ENCODE measurements at regions not wholly inside any gene's neighbourhood (a gene's known extent, or its start where the extent isn't known, plus 50 kb on each side); places are given as distances from the start of the nearest gene placed in this dataset.

DNA sequence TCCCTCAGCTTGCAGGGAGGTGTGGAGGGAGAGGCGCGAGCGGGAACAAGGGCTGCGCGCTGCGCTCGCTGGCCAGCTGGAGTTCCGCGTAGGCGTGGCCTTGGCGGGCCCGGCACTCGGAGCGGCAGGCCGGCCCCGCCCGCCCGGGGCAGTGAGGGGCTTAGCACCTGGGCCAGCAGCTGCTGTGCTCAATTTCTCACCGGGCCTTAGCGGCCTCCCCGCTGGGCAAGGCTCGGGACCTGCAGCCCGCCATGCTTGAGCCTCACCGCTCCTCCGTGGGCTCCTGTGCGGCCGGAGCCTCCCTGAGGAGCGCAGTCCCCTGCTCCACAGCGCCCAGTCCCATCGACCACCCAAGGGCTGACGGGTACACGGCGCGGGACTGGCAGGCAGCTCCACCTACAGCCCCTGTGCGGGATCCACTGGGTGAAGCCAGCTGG, 1516.4 kb downstream of the EFNA5 start:
- intact Hi-C loops (cut with DNase I) = no loop called here
- 97 to 99% methylated on average over 35 of the region's 35 CpGs for WGBS, 2 donors
- no peaks in the 10 kb centered on the region for H3K4me1 ChIP-seq (ENCODE audit: control insufficient read depth in 1 of 2, insufficient read depth in 2 of 2, low read length in 2 of 2)
- H3K9me3 ChIP-seq (ENCODE audit: control insufficient read depth, low read length) = no peaks in the 10 kb centered on the region
- H3K4me3 ChIP-seq (ENCODE audit: low read length in 2 of 2) = no peak overlapping the region
- H3K27ac ChIP-seq (ENCODE audit: low read depth in 1 of 2, low read length in 2 of 2) = no peak overlapping the region
- H3K27me3 ChIP-seq (ENCODE audit: control insufficient read depth in 1 of 2, insufficient read depth in 2 of 2, low read length in 1 of 2) = no peaks in the 10 kb centered on the region
- DNase-seq (no peak), ATAC-seq (ENCODE audit: low FRiP score) (no peak)
- no peaks in the 10 kb centered on the region for H3K36me3 ChIP-seq (ENCODE audit: control insufficient read depth in 1 of 2, insufficient read depth in 2 of 2, low read length in 1 of 2)

- H3K27ac ChIP-seq (ENCODE audit: low read depth in 1 of 2, low read length in 2 of 2) = no peak overlapping the region
- no peaks in the 10 kb centered on the region for H3K4me1 ChIP-seq (ENCODE audit: control insufficient read depth in 1 of 2, insufficient read depth in 2 of 2, low read length in 2 of 2)
- 96 to 97% methylated on average over 1 of the region's 1 CpG for WGBS, 2 donors
- H3K9me3 ChIP-seq (ENCODE audit: control insufficient read depth, low read length) = no peaks in the 10 kb centered on the region
- no peak overlapping the region for H3K4me3 ChIP-seq (ENCODE audit: low read length in 2 of 2)
- H3K27me3 ChIP-seq (ENCODE audit: control insufficient read depth in 1 of 2, insufficient read depth in 2 of 2, low read length in 1 of 2) = no peaks in the 10 kb centered on the region
- DNase-seq (no peak), ATAC-seq (ENCODE audit: low FRiP score) (no peak)
- no peaks in the 10 kb centered on the region for H3K36me3 ChIP-seq (ENCODE audit: control insufficient read depth in 1 of 2, insufficient read depth in 2 of 2, low read length in 1 of 2)
- intact Hi-C loops (cut with DNase I) = no loop called here
Observed at GRCh38 chr5:106152569-106152968, 1518.2 kb downstream of the EFNA5 start.

DNA sequence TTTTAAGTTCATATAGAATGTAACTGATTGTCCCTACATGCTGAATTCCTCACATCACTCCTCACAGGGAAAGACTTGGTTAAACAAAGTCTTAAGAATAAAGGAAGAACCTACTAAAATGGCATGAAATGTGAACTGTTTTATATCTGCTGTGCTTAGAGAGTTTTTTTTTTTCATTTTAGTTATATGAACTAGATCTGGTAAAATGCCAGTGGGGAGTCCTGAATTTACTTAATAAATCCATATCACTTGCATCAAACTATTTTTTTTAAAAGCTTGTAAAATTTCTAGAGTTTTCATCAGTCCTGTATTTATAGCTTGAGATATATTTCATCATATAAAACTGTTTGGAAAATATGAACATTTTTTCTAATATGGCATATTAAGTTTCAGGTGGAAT, 1528.6 kb downstream of the EFNA5 start:
- no peaks in the 10 kb centered on the region for H3K4me1 ChIP-seq (ENCODE audit: control insufficient read depth in 1 of 2, insufficient read depth in 2 of 2, low read length in 2 of 2)
- H3K4me3 ChIP-seq (ENCODE audit: low read length in 2 of 2) = no peak overlapping the region
- H3K9me3 ChIP-seq (ENCODE audit: control insufficient read depth, low read length) = no peaks in the 10 kb centered on the region
- no peaks in the 10 kb centered on the region for H3K36me3 ChIP-seq (ENCODE audit: control insufficient read depth in 1 of 2, insufficient read depth in 2 of 2, low read length in 1 of 2)
- no peak for DNase-seq
- intact Hi-C loops (cut with DNase I) = no loop called here
- no peak overlapping the region for H3K27ac ChIP-seq (ENCODE audit: low read depth in 1 of 2, low read length in 2 of 2)
- no peak for ATAC-seq (ENCODE audit: low FRiP score)
- H3K27me3 ChIP-seq (ENCODE audit: control insufficient read depth in 1 of 2, insufficient read depth in 2 of 2, low read length in 1 of 2) = no peaks in the 10 kb centered on the region

- Histone ChIP-seq H3K27ac (ENCODE audit: low read depth in 1 of 2, low read length in 2 of 2) (no peak overlapping the region), H3K4me1 (ENCODE audit: control insufficient read depth in 1 of 2, insufficient read depth in 2 of 2, low read length in 2 of 2) (no peaks in the 10 kb centered on the region), H3K36me3 (ENCODE audit: control insufficient read depth in 1 of 2, insufficient read depth in 2 of 2, low read length in 1 of 2) (no peaks in the 10 kb centered on the region), H3K9me3 (ENCODE audit: control insufficient read depth, low read length) (no peaks in the 10 kb centered on the region), H3K4me3 (ENCODE audit: low read length in 2 of 2) (no peak overlapping the region), H3K27me3 (ENCODE audit: control insufficient read depth in 1 of 2, insufficient read depth in 2 of 2, low read length in 1 of 2) (no peaks in the 10 kb centered on the region)
- WGBS, 2 donors = 78 to 79% methylated on average over 2 of the region's 2 CpGs
- intact Hi-C loops (cut with DNase I) = no loop called here
- DNase-seq (no peak), ATAC-seq (ENCODE audit: low FRiP score) (no peak)
Observed at GRCh38 chr5:106140101-106140500, 1530.6 kb downstream of the EFNA5 start.

DNA sequence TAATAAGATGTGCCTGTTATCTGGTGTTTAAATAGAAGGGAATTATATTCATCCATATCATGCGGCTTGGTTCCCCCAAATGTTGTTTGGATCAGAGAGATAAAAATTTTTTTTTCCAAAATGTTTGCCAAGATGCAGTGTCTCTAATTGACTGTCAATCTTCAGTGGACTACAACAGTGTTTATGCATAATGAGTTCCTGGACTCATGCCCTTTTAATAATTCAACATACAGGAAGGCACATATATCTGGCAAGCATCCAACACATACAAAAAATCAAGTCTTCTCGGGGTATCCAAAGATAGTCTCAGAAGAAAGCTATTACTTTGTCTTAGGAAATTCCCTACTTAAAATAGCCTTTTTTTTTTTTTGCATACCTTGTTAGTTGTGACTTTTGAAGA, 1534.7 kb downstream of the EFNA5 start:
- Histone ChIP-seq H3K9me3 (ENCODE audit: control insufficient read depth, low read length) (no peaks in the 10 kb centered on the region), H3K4me3 (ENCODE audit: low read length in 2 of 2) (no peak overlapping the region), H3K27ac (ENCODE audit: low read depth in 1 of 2, low read length in 2 of 2) (no peak overlapping the region), H3K4me1 (ENCODE audit: control insufficient read depth in 1 of 2, insufficient read depth in 2 of 2, low read length in 2 of 2) (peaks cover 0 to 1% of the 10 kb centered on the region in 2 donors), H3K27me3 (ENCODE audit: control insufficient read depth in 1 of 2, insufficient read depth in 2 of 2, low read length in 1 of 2) (no peaks in the 10 kb centered on the region), H3K36me3 (ENCODE audit: control insufficient read depth in 1 of 2, insufficient read depth in 2 of 2, low read length in 1 of 2) (no peaks in the 10 kb centered on the region)
- intact Hi-C loops (cut with DNase I) = no loop called here
- no peak for ATAC-seq (ENCODE audit: low FRiP score)
- DNase-seq = no peak
- WGBS, 2 donors = 45 to 46% methylated on average over 2 of the region's 2 CpGs

- ATAC-seq (ENCODE audit: low FRiP score) = no peak
- intact Hi-C loops (cut with DNase I) = no loop called here
- DNase-seq = no peak
- Histone ChIP-seq H3K27ac (ENCODE audit: low read depth in 1 of 2, low read length in 2 of 2) (no peak overlapping the region), H3K27me3 (ENCODE audit: control insufficient read depth in 1 of 2, insufficient read depth in 2 of 2, low read length in 1 of 2) (no peaks in the 10 kb centered on the region), H3K36me3 (ENCODE audit: control insufficient read depth in 1 of 2, insufficient read depth in 2 of 2, low read length in 1 of 2) (no peaks in the 10 kb centered on the region), H3K4me3 (ENCODE audit: low read length in 2 of 2) (no peak overlapping the region), H3K9me3 (ENCODE audit: control insufficient read depth, low read length) (no peaks in the 10 kb centered on the region), H3K4me1 (ENCODE audit: control insufficient read depth in 1 of 2, insufficient read depth in 2 of 2, low read length in 2 of 2) (peaks cover 0 to 1% of the 10 kb centered on the region in 2 donors)
- 89 to 92% methylated on average over 1 of the region's 1 CpG for WGBS, 2 donors
Observed at GRCh38 chr5:106135473-106135872, 1535.3 kb downstream of the EFNA5 start.

- Histone ChIP-seq H3K9me3 (ENCODE audit: control insufficient read depth, low read length) (no peaks in the 10 kb centered on the region), H3K27ac (ENCODE audit: low read depth in 1 of 2, low read length in 2 of 2) (no peak overlapping the region), H3K36me3 (ENCODE audit: control insufficient read depth in 1 of 2, insufficient read depth in 2 of 2, low read length in 1 of 2) (no peaks in the 10 kb centered on the region), H3K27me3 (ENCODE audit: control insufficient read depth in 1 of 2, insufficient read depth in 2 of 2, low read length in 1 of 2) (no peaks in the 10 kb centered on the region), H3K4me3 (ENCODE audit: low read length in 2 of 2) (no peak overlapping the region), H3K4me1 (ENCODE audit: control insufficient read depth in 1 of 2, insufficient read depth in 2 of 2, low read length in 2 of 2) (peaks cover 0 to 1% of the 10 kb centered on the region in 2 donors)
- DNase-seq = no peak
- intact Hi-C loops (cut with DNase I) = no loop called here
- no peak for ATAC-seq (ENCODE audit: low FRiP score)
Observed at GRCh38 chr5:106134549-106134948, 1536.2 kb downstream of the EFNA5 start.

GRCh38 chr5:106127985-106128384, 1542.8 kb downstream of the EFNA5 start:
- Histone ChIP-seq H3K27ac (ENCODE audit: low read depth in 1 of 2, low read length in 2 of 2) (no peak overlapping the region), H3K36me3 (ENCODE audit: control insufficient read depth in 1 of 2, insufficient read depth in 2 of 2, low read length in 1 of 2) (no peaks in the 10 kb centered on the region), H3K9me3 (ENCODE audit: control insufficient read depth, low read length) (no peaks in the 10 kb centered on the region), H3K4me1 (ENCODE audit: control insufficient read depth in 1 of 2, insufficient read depth in 2 of 2, low read length in 2 of 2) (peaks cover 0 to 3% of the 10 kb centered on the region in 2 donors), H3K27me3 (ENCODE audit: control insufficient read depth in 1 of 2, insufficient read depth in 2 of 2, low read length in 1 of 2) (no peaks in the 10 kb centered on the region), H3K4me3 (ENCODE audit: low read length in 2 of 2) (no peak overlapping the region)
- intact Hi-C loops (cut with DNase I) = no loop called here
- no peak for ATAC-seq (ENCODE audit: low FRiP score)
- 96 to 97% methylated on average over 2 of the region's 2 CpGs for WGBS, 2 donors
- no peak for DNase-seq

DNA sequence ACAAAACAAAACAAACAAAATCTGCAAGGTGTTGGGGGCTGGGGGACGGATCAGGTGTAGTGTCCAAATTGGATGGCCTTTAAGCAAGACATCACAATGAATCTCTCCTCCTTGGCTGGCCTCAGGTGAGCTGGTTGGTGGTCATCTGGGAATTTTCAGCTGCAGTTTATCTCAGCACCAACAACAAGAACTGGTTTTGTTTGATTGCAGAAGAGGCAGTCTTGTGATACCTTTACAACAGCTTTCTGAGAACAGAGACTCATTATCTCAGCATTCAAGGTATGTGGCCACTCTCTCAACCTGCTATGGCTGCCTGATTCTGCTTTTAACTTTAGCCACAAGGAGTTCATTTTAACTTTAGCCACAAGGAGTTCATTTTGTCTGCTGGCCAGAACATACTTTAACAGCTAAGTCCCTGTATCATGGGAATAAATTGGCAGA, 1543.4 kb downstream of the EFNA5 start:
- Histone ChIP-seq H3K36me3 (ENCODE audit: control insufficient read depth in 1 of 2, insufficient read depth in 2 of 2, low read length in 1 of 2) (no peaks in the 10 kb centered on the region), H3K4me3 (ENCODE audit: low read length in 2 of 2) (no peak overlapping the region), H3K27ac (ENCODE audit: low read depth in 1 of 2, low read length in 2 of 2) (no peak overlapping the region), H3K9me3 (ENCODE audit: control insufficient read depth, low read length) (no peaks in the 10 kb centered on the region), H3K27me3 (ENCODE audit: control insufficient read depth in 1 of 2, insufficient read depth in 2 of 2, low read length in 1 of 2) (no peaks in the 10 kb centered on the region), H3K4me1 (ENCODE audit: control insufficient read depth in 1 of 2, insufficient read depth in 2 of 2, low read length in 2 of 2) (peaks cover 0 to 3% of the 10 kb centered on the region in 2 donors)
- ATAC-seq (ENCODE audit: low FRiP score) (no peak), DNase-seq (no peak)
- intact Hi-C loops (cut with DNase I) = no loop called here
- WGBS, 2 donors = 87 to 93% methylated on average over 1 of the region's 1 CpG

All from aorta (tissue), 5 donors.